GM18870 (cell line): ENCODE measurements at regions not wholly inside any gene's neighbourhood (a gene's known extent, or its start where the extent isn't known, plus 50 kb on each side); places are given as distances from the start of the nearest gene placed in this dataset.

Experiments
- ATAC-seq: cut with Tn5 transposase; IDR thresholded peaks from one replicate; pipeline ENCODE4 v1.9.1; 2021; ENCODE audit warnings: moderate library complexity; ENCODE audit not compliant: unreplicated experiment

GRCh38 chr12:24482882-24483604 is 465.9 kb downstream of the BCAT1 start:
- no peak for ATAC-seq

GRCh38 chr12:24482044-24482443 is 466.9 kb downstream of the BCAT1 start:
- no peak for ATAC-seq

- no peak for ATAC-seq
Measured at GRCh38 chr12:24480766-24481449, 468.0 kb downstream of the BCAT1 start.

DNA sequence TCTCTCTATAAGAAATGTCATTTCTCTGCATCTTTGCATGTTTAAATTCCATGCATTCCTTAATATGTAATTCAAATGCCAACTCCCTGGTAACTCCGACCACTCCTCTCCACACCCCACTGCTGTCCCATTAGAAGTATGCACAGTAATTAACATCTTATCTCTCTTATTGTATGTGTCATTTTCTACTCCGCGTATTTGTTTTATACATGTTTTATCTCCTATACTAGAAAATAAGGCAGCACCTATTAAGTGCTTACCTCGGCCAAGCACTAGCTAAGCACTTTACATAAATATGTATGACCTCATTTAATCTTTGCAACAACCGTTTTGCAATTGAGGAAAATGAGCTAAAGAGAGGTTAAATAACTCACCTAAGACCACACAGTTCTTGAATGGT is 469.8 kb downstream of the BCAT1 start:
- no peak for ATAC-seq

- no peak for ATAC-seq
Measured at GRCh38 chr12:24478254-24478653, 470.6 kb downstream of the BCAT1 start.

GRCh38 chr12:24476310-24476709 is 472.6 kb downstream of the BCAT1 start:
- no peak for ATAC-seq

GRCh38 chr12:24475337-24475736 is 473.6 kb downstream of the BCAT1 start:
- no peak for ATAC-seq

DNA sequence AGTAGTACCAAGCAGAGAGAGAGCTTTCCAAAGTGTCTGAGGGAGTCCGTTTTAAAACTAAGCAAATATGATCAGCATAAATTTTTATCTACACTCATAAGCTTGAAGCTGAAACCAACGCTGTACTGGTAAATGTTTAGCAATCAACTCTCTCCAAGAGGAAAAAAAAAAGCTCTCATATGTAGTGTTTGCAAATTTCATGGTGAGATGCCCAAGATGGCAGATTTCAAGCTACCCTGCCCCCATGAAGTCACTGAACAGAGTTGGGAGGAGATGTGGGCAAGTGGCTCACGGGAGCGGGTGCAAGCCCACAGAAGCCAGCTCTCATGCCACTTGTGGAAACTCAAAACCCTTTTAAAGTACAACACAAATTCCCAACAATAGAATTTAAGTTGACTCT is 475.8 kb downstream of the BCAT1 start:
- ATAC-seq: no peak

- ATAC-seq: no peak
Measured at GRCh38 chr12:24470050-24470449, 478.9 kb downstream of the BCAT1 start.

DNA sequence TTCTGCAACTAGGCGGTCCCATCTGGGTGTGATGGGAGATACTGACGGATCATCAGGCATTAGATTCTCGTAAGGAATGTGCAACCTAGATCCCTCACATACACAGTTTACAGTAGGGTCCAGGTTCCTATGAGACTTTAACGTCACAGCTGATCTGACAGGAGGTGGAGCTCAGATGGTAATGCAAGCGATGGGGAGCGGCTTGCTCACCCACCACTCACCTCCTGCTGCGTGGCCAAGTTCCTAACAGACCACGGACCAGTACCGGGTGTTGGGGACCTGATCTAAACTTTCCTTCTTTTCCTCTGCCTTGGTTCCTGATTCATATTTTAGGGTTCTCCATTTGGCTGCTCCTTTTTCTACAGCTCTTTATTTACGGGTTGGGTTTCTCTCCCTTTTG is 479.8 kb downstream of the BCAT1 start:
- no peak for ATAC-seq

DNA sequence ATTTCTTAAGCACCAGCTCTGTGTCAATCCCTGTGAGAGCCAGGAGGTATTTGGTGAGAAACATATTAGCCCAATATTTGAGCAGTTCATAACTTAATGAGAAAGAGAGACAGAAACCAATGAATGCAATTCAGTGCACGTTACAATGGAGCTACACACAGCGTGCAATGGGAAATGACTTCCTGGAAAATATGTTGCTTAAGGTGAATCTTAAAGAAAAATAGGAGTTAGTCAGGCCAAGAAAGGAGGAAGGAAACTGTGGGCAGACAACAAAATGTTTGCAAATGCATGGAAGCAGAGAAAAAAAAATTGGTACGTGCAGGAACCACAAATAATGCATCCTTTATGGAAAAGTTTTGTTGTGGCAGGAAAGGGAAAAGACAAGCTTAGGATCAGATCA is 481.7 kb downstream of the BCAT1 start:
- no peak for ATAC-seq

DNA sequence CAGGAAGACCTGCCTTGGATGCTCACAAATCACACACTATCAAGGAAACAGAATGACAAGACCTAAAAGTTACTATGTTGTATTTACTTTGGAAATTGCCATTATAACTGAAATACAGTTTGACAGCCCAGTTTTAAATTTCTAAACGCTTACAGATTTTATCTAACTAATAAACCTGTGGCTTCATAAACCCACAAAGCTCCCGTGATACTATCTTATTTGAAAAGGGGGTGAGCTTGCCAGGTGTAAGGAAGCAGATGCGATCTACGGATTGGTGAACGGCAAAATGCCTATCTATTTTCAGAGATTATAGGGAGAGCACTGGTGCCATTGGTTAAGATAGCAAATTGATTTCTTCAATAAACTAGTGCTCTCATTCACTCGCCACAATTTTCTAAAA is 485.5 kb downstream of the BCAT1 start:
- ATAC-seq: no peak

DNA sequence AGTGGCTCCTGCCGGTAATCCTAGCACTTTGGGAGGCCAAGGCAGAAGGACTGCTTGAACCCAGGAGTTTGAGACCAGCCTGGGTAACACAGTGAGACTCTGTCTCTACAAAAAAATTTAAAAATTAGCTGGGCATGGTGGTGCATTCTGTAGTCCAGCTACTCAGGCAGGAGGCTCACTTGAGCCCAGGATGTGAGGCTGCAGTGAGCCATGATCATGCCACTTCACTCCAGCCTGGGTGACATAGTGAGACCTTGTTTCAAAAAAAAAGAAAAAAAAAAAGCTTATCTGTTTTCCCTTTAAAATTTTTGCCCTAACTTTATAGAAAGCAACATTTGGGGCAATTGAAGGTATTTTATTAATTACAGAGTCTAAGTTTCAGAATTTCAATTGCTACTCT is 486.0 kb downstream of the BCAT1 start:
- no peak for ATAC-seq

GRCh38 chr12:24460506-24460905 is 488.4 kb downstream of the BCAT1 start:
- ATAC-seq: no peak

- ATAC-seq: no peak
Measured at GRCh38 chr12:24460099-24460498, 488.8 kb downstream of the BCAT1 start.

- ATAC-seq: no peak
Measured at GRCh38 chr12:24455811-24456210, 493.1 kb downstream of the BCAT1 start.

DNA sequence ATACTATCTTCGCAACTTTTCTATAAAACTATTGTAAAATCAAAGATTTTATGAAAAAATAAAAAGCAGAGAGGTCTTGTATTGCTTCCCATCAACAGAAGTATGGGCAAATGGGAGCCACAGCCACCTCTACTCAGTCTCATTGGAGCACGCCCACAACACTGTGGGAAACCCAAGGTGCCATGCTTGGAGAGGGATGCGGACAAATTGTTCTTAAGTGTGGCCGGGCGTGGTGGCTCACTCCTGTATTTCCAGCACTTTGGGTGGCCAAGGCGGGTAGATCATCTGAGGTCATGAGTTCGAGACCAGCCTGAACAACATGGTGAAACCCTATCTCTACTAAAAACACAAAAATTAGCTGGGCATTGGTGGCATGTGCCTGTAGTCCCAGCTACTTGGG is 498.2 kb upstream of the SOX5 start:
- ATAC-seq: no peak

DNA sequence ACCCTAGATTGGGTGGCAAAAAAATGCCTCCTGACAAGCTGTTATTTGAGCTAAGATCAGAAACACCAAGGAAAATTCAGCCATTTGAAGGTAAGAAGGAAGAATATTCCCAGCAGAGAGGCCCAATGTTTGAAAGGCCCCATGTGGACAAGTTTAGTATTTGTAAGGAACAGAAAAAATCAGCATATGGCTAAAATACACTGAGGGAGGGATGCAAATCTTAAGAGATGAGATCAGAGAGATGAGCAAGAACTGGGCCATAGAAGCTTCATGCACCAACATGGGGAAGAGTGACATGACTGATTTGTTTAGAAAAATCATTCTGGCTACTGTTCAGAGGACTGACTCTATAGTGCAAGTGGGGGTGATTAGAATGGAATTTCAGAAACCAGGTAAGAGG is 496.8 kb upstream of the SOX5 start:
- no peak for ATAC-seq

DNA sequence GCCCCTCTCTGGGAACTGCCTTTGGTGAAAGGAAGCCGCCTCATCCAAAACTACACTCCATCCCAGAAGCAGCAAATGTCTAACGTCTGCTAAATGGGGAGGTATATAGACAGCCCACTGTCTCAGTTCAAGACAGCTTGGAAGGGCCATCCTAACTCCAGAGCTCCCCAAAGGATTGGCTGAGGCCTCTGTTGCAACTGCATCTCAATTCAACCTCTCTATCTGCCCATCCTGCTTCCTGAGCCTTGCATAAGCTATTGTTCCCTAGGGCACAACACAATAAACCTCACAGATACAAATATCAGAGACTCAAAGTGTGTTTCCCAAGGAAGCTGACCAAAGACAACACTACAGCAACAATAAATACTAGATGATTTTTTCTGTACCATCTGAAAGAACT is 495.2 kb upstream of the SOX5 start:
- no peak for ATAC-seq

- ATAC-seq: no peak
Measured at GRCh38 chr12:24441458-24441857, 492.0 kb upstream of the SOX5 start.

DNA sequence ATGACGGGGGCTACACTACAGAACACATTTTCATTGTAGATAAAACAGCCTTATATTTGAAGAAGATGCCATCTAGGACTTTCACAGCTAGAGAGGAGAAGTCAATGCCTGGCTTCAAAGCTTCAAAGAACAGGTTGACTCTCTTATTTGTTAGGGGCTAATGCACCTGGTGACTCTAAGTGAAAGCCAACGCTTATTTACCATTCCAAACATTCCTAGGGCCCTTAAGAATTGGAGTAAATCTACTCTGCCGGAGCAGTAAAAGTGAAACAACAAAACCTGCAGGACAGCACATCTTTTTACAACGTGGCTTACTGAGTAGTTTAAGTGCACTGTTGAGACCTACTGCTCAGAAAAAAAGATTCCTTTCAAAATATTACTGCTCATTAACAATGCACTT is 487.2 kb upstream of the SOX5 start:
- ATAC-seq: no peak

DNA sequence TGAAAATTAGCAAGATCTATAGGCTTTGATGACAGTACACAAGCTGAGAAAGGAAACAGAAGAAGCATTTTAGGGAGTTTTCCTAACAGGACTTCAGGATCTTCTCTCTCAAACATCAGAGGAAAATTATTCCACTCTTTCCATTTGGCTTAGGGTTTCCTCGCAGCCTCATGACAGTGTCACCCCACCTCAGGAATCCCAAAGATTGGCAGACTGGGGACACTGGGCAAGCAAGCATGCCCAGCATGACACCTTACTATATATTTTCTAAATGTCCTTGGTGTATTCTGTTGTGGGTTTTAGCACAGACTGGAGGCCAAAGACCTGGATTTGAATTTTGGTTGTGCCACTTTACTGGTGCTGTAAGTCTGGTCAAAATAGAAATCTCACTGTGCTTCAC is 482.4 kb upstream of the SOX5 start:
- ATAC-seq: no peak

DNA sequence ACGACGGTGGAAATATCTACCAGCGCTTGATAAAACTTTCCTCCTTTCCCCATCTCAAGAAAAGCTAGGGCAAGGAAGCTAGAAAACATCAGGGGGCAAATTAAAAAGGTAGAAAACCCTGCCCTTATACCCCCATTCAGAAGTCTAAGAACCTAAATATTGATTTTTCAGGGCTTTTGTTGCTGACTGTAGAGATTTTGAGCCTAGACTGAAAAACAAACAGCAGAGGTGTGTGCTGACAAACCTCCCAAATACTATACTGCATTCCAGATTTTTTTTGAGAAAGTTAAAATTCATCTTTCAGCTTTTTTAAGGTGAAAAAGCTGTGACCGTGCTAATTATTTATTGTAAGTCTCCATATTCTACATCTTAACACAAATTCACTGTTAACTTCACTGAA is 478.3 kb upstream of the SOX5 start:
- no peak for ATAC-seq
